GM12891 (cell line): ENCODE measurements at regions not wholly inside any gene's neighbourhood (a gene's known extent, or its start where the extent isn't known, plus 50 kb on each side); places are given as distances from the start of the nearest gene placed in this dataset.

Experiments
- POLR2A ChIP-seq: IDR thresholded peaks from 2 replicates; pipeline ENCODE4 v1.6.1; 2011; ENCODE audit warnings: low read depth, low read length, control low read depth
- POLR2AphosphoS5 ChIP-seq: IDR thresholded peaks from 2 replicates; pipeline ENCODE4 v1.6.1; 2011; ENCODE audit warnings: low read depth, low read length, control low read depth
- TAF1 ChIP-seq: IDR thresholded peaks from 2 replicates; pipeline ENCODE4 v1.6.1; 2011; ENCODE audit warnings: low read depth, low read length, control low read depth

DNA sequence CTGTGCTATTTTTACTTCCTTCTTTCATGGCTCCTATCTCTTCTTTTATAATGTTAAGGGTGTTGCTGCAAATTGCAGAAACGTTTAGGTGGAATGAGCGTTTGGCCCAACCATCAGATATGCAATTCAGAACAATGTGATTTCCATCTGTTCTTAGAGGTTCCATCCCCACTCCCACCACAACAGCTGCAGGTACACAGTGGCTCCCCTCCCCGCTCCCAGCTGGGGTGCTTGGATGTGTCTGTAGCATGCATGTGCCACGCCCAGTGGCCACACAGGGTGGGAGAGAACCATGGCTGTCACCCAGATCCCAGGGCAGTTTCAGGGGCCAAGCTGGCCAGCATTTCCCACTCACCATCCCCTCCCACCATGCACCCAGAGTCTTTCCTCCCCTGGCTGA is 62.2 kb downstream of the ACTL7B start:
- TF ChIP-seq TAF1, result no peak
- TF ChIP-seq POLR2AphosphoS5, result no peak
- no peak for TF ChIP-seq POLR2A
